ENCODE measurements at regions not wholly inside any gene's neighbourhood (a gene's known extent, or its start where the extent isn't known, plus 50 kb on each side); places are given as distances from the start of the nearest gene placed in this dataset.

GRCh38 chr2:204126705-204127104, 190.1 kb downstream of the ICOS start:
- TF ChIP-seq, protein P1, sequence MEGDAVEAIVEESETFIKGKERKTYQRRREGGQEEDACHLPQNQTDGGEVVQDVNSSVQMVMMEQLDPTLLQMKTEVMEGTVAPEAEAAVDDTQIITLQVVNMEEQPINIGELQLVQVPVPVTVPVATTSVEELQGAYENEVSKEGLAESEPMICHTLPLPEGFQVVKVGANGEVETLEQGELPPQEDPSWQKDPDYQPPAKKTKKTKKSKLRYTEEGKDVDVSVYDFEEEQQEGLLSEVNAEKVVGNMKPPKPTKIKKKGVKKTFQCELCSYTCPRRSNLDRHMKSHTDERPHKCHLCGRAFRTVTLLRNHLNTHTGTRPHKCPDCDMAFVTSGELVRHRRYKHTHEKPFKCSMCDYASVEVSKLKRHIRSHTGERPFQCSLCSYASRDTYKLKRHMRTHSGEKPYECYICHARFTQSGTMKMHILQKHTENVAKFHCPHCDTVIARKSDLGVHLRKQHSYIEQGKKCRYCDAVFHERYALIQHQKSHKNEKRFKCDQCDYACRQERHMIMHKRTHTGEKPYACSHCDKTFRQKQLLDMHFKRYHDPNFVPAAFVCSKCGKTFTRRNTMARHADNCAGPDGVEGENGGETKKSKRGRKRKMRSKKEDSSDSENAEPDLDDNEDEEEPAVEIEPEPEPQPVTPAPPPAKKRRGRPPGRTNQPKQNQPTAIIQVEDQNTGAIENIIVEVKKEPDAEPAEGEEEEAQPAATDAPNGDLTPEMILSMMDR (IDR thresholded peaks at IDR 0.05; ENCODE audit: insufficient read depth, low read depth, low read length, missing control alignments) = no peak
- no peak overlapping the region for H3K4me3 ChIP-seq (ENCODE audit: low read length)
- no peak for DNase-seq (ENCODE audit: low read depth)

- H3K4me3 ChIP-seq (ENCODE audit: low read length) = no peak overlapping the region
- TF ChIP-seq, protein P1 (IDR thresholded peaks at IDR 0.05; ENCODE audit: insufficient read depth, low read depth, low read length, missing control alignments) = no peak
- DNase-seq (ENCODE audit: low read depth) = peak; percentile 29
Measured at GRCh38 chr2:204127238-204127637, 190.7 kb downstream of the ICOS start.

DNA sequence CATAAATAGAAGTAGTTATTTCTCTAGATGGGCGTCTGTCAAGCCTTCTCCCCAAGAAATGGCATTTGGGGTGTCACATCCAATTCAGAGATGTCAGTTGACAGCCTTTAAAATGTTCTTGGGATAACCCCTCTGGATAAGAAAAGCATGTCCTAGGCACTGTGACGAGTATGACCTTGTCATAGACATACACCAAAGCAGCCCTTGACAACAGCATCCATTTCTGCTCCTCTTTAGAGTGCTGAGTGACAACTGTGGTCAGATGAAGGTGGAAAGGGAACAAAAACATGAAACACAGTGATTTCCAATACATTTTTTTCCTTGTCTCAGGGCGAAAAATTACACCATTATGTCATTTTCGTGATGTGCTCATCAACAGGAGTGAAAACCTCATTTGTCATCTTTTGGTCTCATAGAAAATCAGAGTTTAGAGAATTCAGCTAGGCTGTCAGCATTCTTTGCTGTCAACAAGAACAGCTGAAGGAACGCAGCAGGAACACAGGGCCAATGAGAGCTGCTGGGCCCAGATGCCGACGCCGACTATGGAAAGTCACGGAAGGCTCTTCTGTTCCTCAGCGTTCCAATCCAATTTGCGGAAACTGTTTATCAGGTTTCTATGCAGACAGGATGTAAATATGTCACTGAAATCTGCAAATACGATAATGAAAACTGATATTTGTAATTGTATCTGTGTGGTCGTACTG, 193.2 kb downstream of the ICOS start:
- DNase-seq (ENCODE audit: low read depth) = no peak
- no peak overlapping the region for H3K4me3 ChIP-seq (ENCODE audit: low read length)
- TF ChIP-seq, protein P1 (IDR thresholded peaks at IDR 0.05; ENCODE audit: insufficient read depth, low read depth, low read length, missing control alignments) = no peak

DNA sequence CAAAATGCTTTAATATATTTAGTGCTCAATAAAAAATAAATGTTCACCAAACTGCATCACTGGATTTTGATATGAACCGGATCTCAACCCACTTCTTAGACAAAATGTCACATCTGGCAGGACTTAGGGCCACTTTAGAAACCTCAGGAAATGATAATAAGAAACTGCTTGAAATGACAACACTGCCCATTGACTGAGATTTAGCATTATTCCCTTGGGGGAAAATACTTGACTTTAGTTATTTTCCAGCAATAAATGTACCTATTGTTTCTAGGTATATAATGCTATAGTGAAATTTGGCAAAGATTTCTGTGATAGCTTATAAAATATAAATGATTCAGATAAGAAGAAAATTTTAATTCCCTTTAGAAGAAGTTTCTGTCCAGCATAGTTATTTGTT, 195.1 kb downstream of the ICOS start:
- TF ChIP-seq, protein P1 (IDR thresholded peaks at IDR 0.05; ENCODE audit: insufficient read depth, low read depth, low read length, missing control alignments) = no peak
- DNase-seq (ENCODE audit: low read depth) = no peak
- no peak overlapping the region for H3K4me3 ChIP-seq (ENCODE audit: low read length)

DNA sequence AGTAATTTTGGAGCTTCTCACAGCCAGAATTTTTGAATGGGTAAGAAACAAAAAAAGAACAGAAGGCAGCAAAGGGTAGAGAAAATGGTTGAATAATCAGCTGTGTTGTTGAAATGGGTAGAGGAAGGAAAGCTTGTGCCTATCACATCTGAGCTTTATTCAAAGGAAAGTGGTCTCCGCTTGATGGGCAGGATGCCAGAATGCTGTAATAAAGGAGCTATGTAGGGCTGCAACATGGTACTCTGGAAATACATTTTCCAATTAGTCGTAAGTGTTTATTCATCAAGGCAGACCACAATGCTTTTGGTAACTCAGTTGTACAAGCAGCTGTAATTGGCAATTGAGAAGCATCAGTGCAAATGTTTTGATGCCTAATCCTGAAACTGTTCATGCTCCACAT, 196.9 kb downstream of the ICOS start:
- no peak for DNase-seq (ENCODE audit: low read depth)
- H3K4me3 ChIP-seq (ENCODE audit: low read length) = no peak overlapping the region
- TF ChIP-seq, protein P1 (IDR thresholded peaks at IDR 0.05; ENCODE audit: insufficient read depth, low read depth, low read length, missing control alignments) = no peak

DNA sequence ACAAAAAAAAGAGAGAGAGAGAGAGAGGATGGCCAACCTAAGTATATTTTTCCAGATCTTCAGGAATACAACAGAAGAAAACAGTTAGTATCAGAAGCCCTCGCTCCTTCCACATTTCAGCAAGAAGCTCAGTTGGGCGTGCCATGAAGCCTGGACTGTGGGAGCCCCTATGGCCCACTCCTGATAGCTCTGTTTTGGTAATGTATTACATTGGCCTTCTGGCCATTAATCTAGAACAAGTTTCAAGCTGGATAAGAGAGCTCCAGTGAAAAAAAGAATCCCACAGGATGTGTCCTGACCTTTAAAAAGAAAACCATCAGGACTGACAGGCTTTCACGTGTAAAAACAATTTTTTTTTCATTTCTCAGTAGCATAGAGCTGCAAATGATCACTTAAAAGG, 197.9 kb downstream of the ICOS start:
- H3K4me3 ChIP-seq (ENCODE audit: low read length) = no peak overlapping the region
- DNase-seq (ENCODE audit: low read depth) = no peak
- TF ChIP-seq, protein P1 (IDR thresholded peaks at IDR 0.05; ENCODE audit: insufficient read depth, low read depth, low read length, missing control alignments) = no peak

GRCh38 chr2:204135752-204136151, 199.2 kb downstream of the ICOS start:
- no peak for DNase-seq (ENCODE audit: low read depth)
- TF ChIP-seq, protein P1 (IDR thresholded peaks at IDR 0.05; ENCODE audit: insufficient read depth, low read depth, low read length, missing control alignments) = no peak

More at GRCh38 chr2:204135752-204136151, 199.2 kb downstream of the ICOS start:
- no peak overlapping the region for H3K4me3 ChIP-seq (ENCODE audit: low read length)

Data from epithelial cell of esophagus (primary cell).